GM21528 (cell line): ENCODE measurements at regions not wholly inside any gene's neighbourhood (a gene's known extent, or its start where the extent isn't known, plus 50 kb on each side); places are given as distances from the start of the nearest gene placed in this dataset.
"Not testable (repeated sequence)": the region's sequence is repeated elsewhere in the genome, so short reads cannot be mapped to it uniquely, and the experiment has no call there.

Source experiments
- ATAC-seq: cut with Tn5 transposase; IDR thresholded peaks from one replicate; pipeline ENCODE4 v1.9.1; 2021; ENCODE audit warnings: mild to moderate bottlenecking, moderate library complexity; ENCODE audit not compliant: unreplicated experiment, low FRiP score

- no peak for ATAC-seq
Observed at GRCh38 chr2:8607606-8608005, 74.2 kb upstream of the ID2 start.

GRCh38 chr2:8608411-8608954 lies 73.4 kb upstream of the ID2 start:
- no peak for ATAC-seq

- no peak for ATAC-seq
Observed at GRCh38 chr2:8609357-8609811, 72.5 kb upstream of the ID2 start.

GRCh38 chr2:8610775-8611174 lies 71.1 kb upstream of the ID2 start:
- not testable (repeated sequence) for ATAC-seq

GRCh38 chr2:8611246-8611645 lies 70.6 kb upstream of the ID2 start:
- no peak for ATAC-seq

GRCh38 chr2:8611700-8612099 lies 70.2 kb upstream of the ID2 start:
- ATAC-seq = no peak

- no peak for ATAC-seq
Observed at GRCh38 chr2:8612734-8613179, 69.1 kb upstream of the ID2 start.

GRCh38 chr2:8613207-8613999 lies 68.5 kb upstream of the ID2 start:
- ATAC-seq = not testable (repeated sequence)

GRCh38 chr2:8614646-8615045 lies 67.2 kb upstream of the ID2 start:
- ATAC-seq = no peak

- ATAC-seq = no peak
Observed at GRCh38 chr2:8615252-8615575, 66.6 kb upstream of the ID2 start.

GRCh38 chr2:8615576-8616281 lies 66.1 kb upstream of the ID2 start:
- no peak for ATAC-seq

- no peak for ATAC-seq
Observed at GRCh38 chr2:8617048-8617447, 64.8 kb upstream of the ID2 start.

GRCh38 chr2:8617590-8617989 lies 64.3 kb upstream of the ID2 start:
- no peak for ATAC-seq

GRCh38 chr2:8619071-8619470 lies 62.8 kb upstream of the ID2 start:
- no peak for ATAC-seq

- no peak for ATAC-seq
Observed at GRCh38 chr2:8620611-8621382, 61.1 kb upstream of the ID2 start.

- ATAC-seq = no peak
Observed at GRCh38 chr2:8622199-8622911, 59.5 kb upstream of the ID2 start.

- ATAC-seq = no peak
Observed at GRCh38 chr2:8622924-8623465, 58.9 kb upstream of the ID2 start.

GRCh38 chr2:8623576-8623957 lies 58.3 kb upstream of the ID2 start:
- no peak for ATAC-seq

- ATAC-seq = no peak
Observed at GRCh38 chr2:8623958-8624591, 57.8 kb upstream of the ID2 start.
